Osteoblast (primary cell): ENCODE measurements at regions not wholly inside any gene's neighbourhood (a gene's known extent, or its start where the extent isn't known, plus 50 kb on each side); places are given as distances from the start of the nearest gene placed in this dataset.
A peak's percentile ranks its signal among the peaks of the same experiment; 100 is the strongest.
"Not testable (repeated sequence)": the region's sequence is repeated elsewhere in the genome, so short reads cannot be mapped to it uniquely, and the experiment has no call there.

Source experiments
- DNase-seq: peaks from one replicate; pipeline ENCODE4 v3.0.0; 2011; ENCODE audit warnings: low spot score, mixed read lengths; ENCODE audit not compliant: insufficient read length; ENCODE audit errors: missing footprints
- H2AFZ ChIP-seq: 2 replicates; pipeline ENCODE4 v1.6.0; 2011; ENCODE audit warnings: mild to moderate bottlenecking, low read length
- H3K27ac ChIP-seq: 2 replicates; pipeline ENCODE4 v1.5.1; 2011; ENCODE audit warnings: mild to moderate bottlenecking, low read depth, low read length, moderate library complexity
- H3K27me3 ChIP-seq: 2 replicates; pipeline ENCODE4 v1.6.0; 2012; ENCODE audit warnings: mild to moderate bottlenecking, control low read depth, inconsistent platforms, low read length, moderate library complexity; ENCODE audit not compliant: insufficient read depth
- H3K36me3 ChIP-seq: 2 replicates; pipeline ENCODE4 v1.5.1; 2011; ENCODE audit warnings: mild to moderate bottlenecking, low read length, control low read depth, moderate library complexity; ENCODE audit not compliant: insufficient read depth
- H3K4me1 ChIP-seq: 2 replicates; pipeline ENCODE4 v1.5.1; 2011; ENCODE audit warnings: mild to moderate bottlenecking, low read length, control low read depth, moderate library complexity; ENCODE audit not compliant: insufficient read depth
- H3K4me2 ChIP-seq: 2 replicates; pipeline ENCODE4 v1.6.0; 2011; ENCODE audit warnings: mild to moderate bottlenecking, low read length; ENCODE audit not compliant: insufficient read depth
- H3K4me3 ChIP-seq: fragments of 200-600 bp; sonication (generic); 3 replicates; pipeline ENCODE4 v1.5.1; 2012; ENCODE audit warnings: mild to moderate bottlenecking, low read length, inconsistent platforms; ENCODE audit not compliant: insufficient read depth
- H3K79me2 ChIP-seq: 2 replicates; pipeline ENCODE4 v1.6.0; 2012; ENCODE audit warnings: mild to moderate bottlenecking, low read length, control low read depth, inconsistent platforms; ENCODE audit not compliant: insufficient read depth
- H3K9me3 ChIP-seq: 2 replicates; pipeline ENCODE4 v1.5.1; 2011; ENCODE audit warnings: low read depth, low read length, control low read depth
- H4K20me1 ChIP-seq: 2 replicates; pipeline ENCODE4 v1.6.0; 2012; ENCODE audit warnings: mild to moderate bottlenecking, low read length, control low read depth; ENCODE audit not compliant: insufficient read depth
- TF ChIP-seq, protein P1 (sequence below): IDR thresholded peaks from 2 replicates; pipeline ENCODE4 v1.5.1; 2011; ENCODE audit warnings: mild to moderate bottlenecking, low read depth, low read length, moderate library complexity; ENCODE audit errors: extremely low read depth

DNA sequence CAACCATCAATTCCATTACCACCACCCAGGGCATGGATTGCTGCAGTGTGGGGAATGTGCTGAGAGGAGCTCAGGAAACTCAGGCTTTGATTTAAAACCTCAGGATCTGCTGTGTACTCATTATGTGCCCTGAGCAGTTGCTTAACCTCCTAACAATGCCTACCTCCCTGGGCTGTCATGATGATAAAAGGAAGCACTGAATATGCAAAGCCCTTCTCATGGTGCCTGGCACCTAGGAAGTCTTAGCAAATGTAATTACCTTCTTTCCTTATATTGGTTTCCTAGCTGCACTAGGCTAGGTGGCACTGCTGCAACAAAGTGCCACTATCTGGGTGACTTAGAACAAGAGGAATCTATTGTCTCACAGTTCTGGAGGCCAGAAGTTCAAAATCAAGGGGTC is 62.2 kb downstream of the KCTD12 start:
- Histone ChIP-seq H4K20me1 (no peaks in the 10 kb centered on the region), H3K9me3 (no peaks in the 10 kb centered on the region), H3K4me3 (no peak overlapping the region), H3K27ac (no peak overlapping the region), H3K36me3 (no peaks in the 10 kb centered on the region), H2AFZ (no peak overlapping the region), H3K4me1 (peaks cover 15% of the 10 kb centered on the region), H3K79me2 (no peaks in the 10 kb centered on the region), H3K27me3 (no peaks in the 10 kb centered on the region), H3K4me2 (no peak overlapping the region)
- no peak for DNase-seq
- TF ChIP-seq, protein P1, sequence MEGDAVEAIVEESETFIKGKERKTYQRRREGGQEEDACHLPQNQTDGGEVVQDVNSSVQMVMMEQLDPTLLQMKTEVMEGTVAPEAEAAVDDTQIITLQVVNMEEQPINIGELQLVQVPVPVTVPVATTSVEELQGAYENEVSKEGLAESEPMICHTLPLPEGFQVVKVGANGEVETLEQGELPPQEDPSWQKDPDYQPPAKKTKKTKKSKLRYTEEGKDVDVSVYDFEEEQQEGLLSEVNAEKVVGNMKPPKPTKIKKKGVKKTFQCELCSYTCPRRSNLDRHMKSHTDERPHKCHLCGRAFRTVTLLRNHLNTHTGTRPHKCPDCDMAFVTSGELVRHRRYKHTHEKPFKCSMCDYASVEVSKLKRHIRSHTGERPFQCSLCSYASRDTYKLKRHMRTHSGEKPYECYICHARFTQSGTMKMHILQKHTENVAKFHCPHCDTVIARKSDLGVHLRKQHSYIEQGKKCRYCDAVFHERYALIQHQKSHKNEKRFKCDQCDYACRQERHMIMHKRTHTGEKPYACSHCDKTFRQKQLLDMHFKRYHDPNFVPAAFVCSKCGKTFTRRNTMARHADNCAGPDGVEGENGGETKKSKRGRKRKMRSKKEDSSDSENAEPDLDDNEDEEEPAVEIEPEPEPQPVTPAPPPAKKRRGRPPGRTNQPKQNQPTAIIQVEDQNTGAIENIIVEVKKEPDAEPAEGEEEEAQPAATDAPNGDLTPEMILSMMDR: no peak

DNA sequence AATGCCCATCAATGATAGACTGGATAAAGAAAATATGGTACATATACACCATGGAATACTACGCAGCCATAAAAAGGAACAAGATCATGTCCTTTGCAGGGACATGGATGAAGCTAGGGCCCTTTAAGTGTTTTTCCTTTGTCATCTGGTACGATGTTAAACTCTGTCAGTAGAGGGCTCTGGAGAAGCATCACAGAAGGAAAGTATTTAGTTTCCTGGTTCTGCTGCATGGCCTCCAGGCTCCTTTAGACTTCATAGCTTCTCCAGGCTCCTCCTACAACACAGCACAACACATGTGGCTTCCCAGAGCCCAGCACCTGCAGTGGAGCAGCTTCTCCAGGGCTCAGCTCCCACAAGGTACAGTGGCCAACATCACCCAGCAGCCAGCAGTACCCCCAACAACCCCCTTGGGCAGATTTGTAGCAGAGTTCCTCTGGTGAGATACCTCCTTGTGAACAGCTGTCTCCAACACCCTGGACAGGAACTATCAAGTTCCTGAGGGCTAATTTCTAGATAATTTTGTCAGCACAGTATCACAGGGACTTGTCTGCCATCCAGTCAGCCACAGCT is 63.4 kb downstream of the KCTD12 start:
- H3K79me2 ChIP-seq: no peaks in the 10 kb centered on the region
- H4K20me1 ChIP-seq: no peaks in the 10 kb centered on the region
- H3K36me3 ChIP-seq: no peaks in the 10 kb centered on the region
- H2AFZ ChIP-seq: peak overlapping the region; percentile 75
- H3K9me3 ChIP-seq: no peaks in the 10 kb centered on the region
- no peak for DNase-seq
- H3K4me2 ChIP-seq: no peak overlapping the region
- TF ChIP-seq, protein P1: peak; percentile 50
- H3K27me3 ChIP-seq: no peaks in the 10 kb centered on the region
- H3K27ac ChIP-seq: no peak overlapping the region
- no peak overlapping the region for H3K4me3 ChIP-seq
- H3K4me1 ChIP-seq: peaks cover 8% of the 10 kb centered on the region

DNA sequence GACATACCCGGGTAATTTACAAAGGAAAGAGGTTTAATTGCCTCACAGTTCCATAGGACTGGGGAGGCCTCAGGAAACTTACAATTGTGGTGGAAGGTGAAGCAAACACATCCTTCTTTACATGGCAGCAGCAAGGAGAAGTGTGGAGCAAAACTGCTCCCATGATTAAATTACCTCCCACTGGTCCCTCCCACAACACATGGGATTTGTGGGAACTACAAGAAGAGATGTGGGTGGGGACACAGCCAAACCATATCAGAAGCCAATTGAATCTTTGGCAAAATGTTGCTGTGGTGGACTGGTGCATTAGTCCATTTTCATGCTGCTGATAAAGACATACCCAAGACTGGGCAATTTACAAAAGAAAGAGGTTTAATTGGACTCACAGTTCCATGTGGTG is 65.0 kb downstream of the KCTD12 start:
- H3K4me2 ChIP-seq, H3K79me2 ChIP-seq, H3K27ac ChIP-seq, H3K4me1 ChIP-seq, H3K9me3 ChIP-seq, H4K20me1 ChIP-seq, H3K4me3 ChIP-seq, H3K27me3 ChIP-seq, DNase-seq, H3K36me3 ChIP-seq: not testable (repeated sequence)
- peak overlapping the region; percentile 6 for H2AFZ ChIP-seq

DNA sequence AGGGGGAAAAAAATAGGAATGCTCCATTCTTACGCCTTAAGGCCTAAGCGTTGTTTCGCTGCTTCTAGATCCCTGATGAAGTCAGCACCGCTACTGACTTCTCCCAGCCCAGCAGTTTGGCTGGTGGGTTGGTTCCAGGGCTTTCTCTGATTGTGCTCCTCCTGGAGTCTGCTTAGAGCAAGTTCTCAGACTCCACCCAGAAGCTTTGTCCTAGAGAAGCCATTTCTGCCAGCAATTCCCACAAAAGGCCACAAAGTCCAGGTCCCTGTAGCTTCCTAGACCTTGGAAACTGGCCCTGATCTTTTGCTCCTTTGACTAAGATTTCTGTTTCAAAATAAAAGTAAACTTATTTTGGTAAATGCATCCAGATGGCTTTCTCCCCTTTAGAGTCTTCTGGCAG is 65.4 kb downstream of the KCTD12 start:
- Histone ChIP-seq H3K4me3 (no peak overlapping the region), H3K27ac (no peak overlapping the region), H3K9me3 (no peaks in the 10 kb centered on the region), H3K4me2 (no peak overlapping the region), H4K20me1 (no peaks in the 10 kb centered on the region), H2AFZ (peak overlapping the region; percentile 6), H3K4me1 (peaks cover 8% of the 10 kb centered on the region), H3K36me3 (no peaks in the 10 kb centered on the region), H3K27me3 (peaks cover 7% of the 10 kb centered on the region), H3K79me2 (no peaks in the 10 kb centered on the region)
- TF ChIP-seq, protein P1: peak; percentile 25
- peak; percentile 78 for DNase-seq
